ENCODE measurements at regions not wholly inside any gene's neighbourhood (a gene's known extent, or its start where the extent isn't known, plus 50 kb on each side); places are given as distances from the start of the nearest gene placed in this dataset.

- Histone ChIP-seq H3K4me1 (ENCODE audit: control insufficient read depth, extremely low read depth, insufficient read depth, low read length) (no peaks in the 10 kb centered on the region), H3K27ac (ENCODE audit: insufficient read depth, low read depth, low read length) (no peak overlapping the region), H3K79me2 (ENCODE audit: control insufficient read depth, insufficient read depth, low read length) (no peaks in the 10 kb centered on the region), H3K4me3 (replicated peaks in 1 of 3; ENCODE audit: insufficient read depth in 1 of 3, low read depth in 1 of 3, low read length in 3 of 3) (no peak overlapping the region), H3K9me3 (replicated peaks; ENCODE audit: control insufficient read depth, insufficient read depth, low read length) (no peaks in the 10 kb centered on the region), H3K27me3 (ENCODE audit: control insufficient read depth in 2 of 2, insufficient read depth in 2 of 2, low read length in 2 of 2) (no peaks in the 10 kb centered on the region), H3K36me3 (ENCODE audit: control insufficient read depth in 2 of 2, extremely low read depth in 1 of 2, insufficient read depth in 2 of 2, low read length in 2 of 2) (no peaks in the 10 kb centered on the region), H4K20me1 (replicated peaks; ENCODE audit: control insufficient read depth, extremely low read depth, insufficient read depth, low read length) (no peaks in the 10 kb centered on the region), H2AFZ (ENCODE audit: low read depth, low read length) (no peak overlapping the region), H3K9me1 (replicated peaks; ENCODE audit: control insufficient read depth, extremely low read depth, insufficient read depth, low read length) (no peaks in the 10 kb centered on the region), H3K4me2 (ENCODE audit: insufficient read depth, low read length) (no peak overlapping the region), H3K9ac (replicated peaks; ENCODE audit: extremely low read depth, insufficient read depth, low read length) (no peak overlapping the region)
- DNase-seq (ENCODE audit: low read depth, low spot score) (no peak), FAIRE-seq (no peak)
- intact Hi-C loops (cut with micrococcal nuclease) (no loop called here), dilution Hi-C loops (cut with MboI; ENCODE audit: extremely low pct_ligation_motif_present, low sequenced_read_pairs) (no loop called here)
- no TSS peak for BruUV-seq (replicated peaks)
- ChIA-PET CTCF (no interaction called here), POLR2A (no interaction called here)
- TF ChIP-seq JUN (IDR thresholded peaks at IDR 0.05; ENCODE audit: borderline replicate concordance, insufficient read depth, insufficient read length, low read depth) = no peak
- TF ChIP-seq CTCF (IDR thresholded peaks at IDR 0.05; ENCODE audit: extremely low read depth in 1 of 2, insufficient read depth in 1 of 2, low read depth in 1 of 2, low read length in 2 of 2) = no peak
- TF ChIP-seq, protein P1, sequence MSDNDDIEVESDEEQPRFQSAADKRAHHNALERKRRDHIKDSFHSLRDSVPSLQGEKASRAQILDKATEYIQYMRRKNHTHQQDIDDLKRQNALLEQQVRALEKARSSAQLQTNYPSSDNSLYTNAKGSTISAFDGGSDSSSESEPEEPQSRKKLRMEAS (IDR thresholded peaks at IDR 0.05; ENCODE audit: insufficient read depth, insufficient read length) = no peak
- TF ChIP-seq FOS (IDR thresholded peaks at IDR 0.05; ENCODE audit: borderline replicate concordance, insufficient read depth, low read length) = no peak
- TF ChIP-seq GATA2 (IDR thresholded peaks at IDR 0.05; ENCODE audit: insufficient read depth, insufficient read length, low read depth, low read length) = no peak
- TF ChIP-seq EZH2 (IDR thresholded peaks at IDR 0.05; ENCODE audit: borderline replicate concordance, low read depth, low read length, severe bottlenecking) = no peak
- no peak for TF ChIP-seq MYC (IDR thresholded peaks at IDR 0.05; ENCODE audit: low read depth, low read length)
- no peak for TF ChIP-seq POLR2A (IDR thresholded peaks at IDR 0.05; ENCODE audit: low read depth, low read length)
- TF ChIP-seq POLR2AphosphoS5 (IDR thresholded peaks at IDR 0.05; ENCODE audit: insufficient read depth, low read depth, low read length) = no peak
These were observed 271.2 kb upstream of the MDFIC2 start for GRCh38 chr3:70583682-70584081.

All from endothelial cell of umbilical vein (primary cell).